ENCODE measurements at regions not wholly inside any gene's neighbourhood (a gene's known extent, or its start where the extent isn't known, plus 50 kb on each side); places are given as distances from the start of the nearest gene placed in this dataset.

DNA sequence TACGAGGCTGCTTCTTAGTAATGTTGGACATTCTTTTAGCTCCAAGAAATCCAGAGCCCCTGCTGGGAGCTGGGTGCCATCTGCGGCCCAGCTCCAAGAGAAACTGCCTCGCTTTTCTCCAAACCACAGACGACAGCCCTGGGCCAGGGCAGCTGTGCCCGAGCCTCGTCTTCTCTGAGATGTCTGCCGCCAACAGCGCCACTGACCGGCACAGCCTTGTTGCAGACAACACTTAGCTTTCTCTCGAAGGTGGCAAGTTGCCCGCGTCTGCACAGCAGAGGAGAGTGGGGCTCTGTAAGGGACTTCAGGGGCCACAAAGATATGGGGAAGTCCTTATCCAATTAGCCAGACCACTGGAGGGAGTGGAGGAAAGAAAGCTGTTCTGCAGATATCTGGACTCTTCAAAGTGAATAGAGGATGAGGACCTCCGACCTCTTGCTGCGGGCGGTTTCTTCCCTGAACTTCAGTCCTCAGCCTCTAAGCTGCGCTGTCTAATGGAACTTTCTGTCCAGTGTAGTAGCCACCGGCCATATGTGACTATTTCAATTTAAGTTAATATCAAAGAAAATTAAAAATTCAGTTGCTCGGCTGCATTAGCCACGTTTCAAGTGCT is 63.9 kb upstream of the DISP3 start:
- ChIA-PET CTCF (no interaction called here), POLR2A (no interaction called here)
- H3K27me3 ChIP-seq (replicated peaks in 2 of 5; ENCODE audit: control insufficient read depth in 4 of 5, insufficient read depth in 5 of 5, low read length in 4 of 5): peaks cover 0 to 28% (median 12%) of the 10 kb centered on the region in 5 experiments
- 82% methylated on average over 15 of the region's 19 CpGs for WGBS (ENCODE audit: insufficient coverage)
- H3K9me3 ChIP-seq (ENCODE audit: control extremely low read depth in 1 of 5, control insufficient read depth in 4 of 5, insufficient read depth in 2 of 5, low read depth in 1 of 5, low read length in 4 of 5): peaks cover 0 to 3% (median 0%) of the 10 kb centered on the region in 5 experiments
- no peak overlapping the region for H3K27ac ChIP-seq (ENCODE audit: insufficient read depth in 1 of 2, low read depth in 1 of 2, low read length in 2 of 2, poor library complexity in 1 of 2, severe bottlenecking in 2 of 2)
- H3K36me3 ChIP-seq (ENCODE audit: control insufficient read depth in 4 of 4, insufficient read depth in 4 of 4, low read length in 3 of 4): no peaks in the 10 kb centered on the region
- H3K4me3 ChIP-seq (ENCODE audit: control insufficient read depth in 1 of 7, extremely low read depth in 1 of 7, insufficient read depth in 4 of 7, low read depth in 2 of 7, low read length in 6 of 7): no peak overlapping the region
- DNase-seq: peak in 1 of 3 donors; percentile 10
- H3K4me1 ChIP-seq (ENCODE audit: control extremely low read depth in 1 of 4, control insufficient read depth in 4 of 4, insufficient read depth in 4 of 4, low read length in 3 of 4): no peaks in the 10 kb centered on the region

- Histone ChIP-seq H3K9me3 (ENCODE audit: control extremely low read depth in 1 of 5, control insufficient read depth in 4 of 5, insufficient read depth in 2 of 5, low read depth in 1 of 5, low read length in 4 of 5) (no peaks in the 10 kb centered on the region), H3K27me3 (replicated peaks in 2 of 5; ENCODE audit: control insufficient read depth in 4 of 5, insufficient read depth in 5 of 5, low read length in 4 of 5) (peaks cover 0 to 28% (median 13%) of the 10 kb centered on the region in 5 experiments), H3K27ac (ENCODE audit: insufficient read depth in 1 of 2, low read depth in 1 of 2, low read length in 2 of 2, poor library complexity in 1 of 2, severe bottlenecking in 2 of 2) (no peak overlapping the region), H3K4me1 (ENCODE audit: control extremely low read depth in 1 of 4, control insufficient read depth in 4 of 4, insufficient read depth in 4 of 4, low read length in 3 of 4) (no peaks in the 10 kb centered on the region), H3K36me3 (ENCODE audit: control insufficient read depth in 4 of 4, insufficient read depth in 4 of 4, low read length in 3 of 4) (no peaks in the 10 kb centered on the region), H3K4me3 (ENCODE audit: control insufficient read depth in 1 of 7, extremely low read depth in 1 of 7, insufficient read depth in 4 of 7, low read depth in 2 of 7, low read length in 6 of 7) (no peak overlapping the region)
- CTCF ChIA-PET: no interaction called here
- POLR2A ChIA-PET: interaction anchor here (0.7 kb wide), 1 partner anchor 1239 kb away, joined by 3 read pairs; no protein-coding TSS in a partner anchor
- DNase-seq: no peak
- 78% methylated on average over 3 of the region's 4 CpGs for WGBS (ENCODE audit: insufficient coverage)
Observed at GRCh38 chr1:11417162-11417561, 61.8 kb upstream of the DISP3 start.

GRCh38 chr1:11418056-11418455 is 60.9 kb upstream of the DISP3 start:
- Histone ChIP-seq H3K9me3 (ENCODE audit: control extremely low read depth in 1 of 5, control insufficient read depth in 4 of 5, insufficient read depth in 2 of 5, low read depth in 1 of 5, low read length in 4 of 5) (no peaks in the 10 kb centered on the region), H3K36me3 (ENCODE audit: control insufficient read depth in 4 of 4, insufficient read depth in 4 of 4, low read length in 3 of 4) (no peaks in the 10 kb centered on the region), H3K4me1 (ENCODE audit: control extremely low read depth in 1 of 4, control insufficient read depth in 4 of 4, insufficient read depth in 4 of 4, low read length in 3 of 4) (no peaks in the 10 kb centered on the region), H3K27ac (ENCODE audit: insufficient read depth in 1 of 2, low read depth in 1 of 2, low read length in 2 of 2, poor library complexity in 1 of 2, severe bottlenecking in 2 of 2) (no peak overlapping the region), H3K4me3 (ENCODE audit: control insufficient read depth in 1 of 7, extremely low read depth in 1 of 7, insufficient read depth in 4 of 7, low read depth in 2 of 7, low read length in 6 of 7) (no peak overlapping the region), H3K27me3 (replicated peaks in 2 of 5; ENCODE audit: control insufficient read depth in 4 of 5, insufficient read depth in 5 of 5, low read length in 4 of 5) (peaks cover 0 to 27% (median 14%) of the 10 kb centered on the region in 5 experiments)
- POLR2A ChIA-PET: no interaction called here
- no peak for DNase-seq
- CTCF ChIA-PET: no interaction called here
- WGBS (ENCODE audit: insufficient coverage): 100% methylated on average over 2 of the region's 4 CpGs

GRCh38 chr1:11421443-11421842 is 57.5 kb upstream of the DISP3 start:
- Histone ChIP-seq H3K36me3 (ENCODE audit: control insufficient read depth in 4 of 4, insufficient read depth in 4 of 4, low read length in 3 of 4) (no peaks in the 10 kb centered on the region), H3K27ac (ENCODE audit: insufficient read depth in 1 of 2, low read depth in 1 of 2, low read length in 2 of 2, poor library complexity in 1 of 2, severe bottlenecking in 2 of 2) (no peak overlapping the region), H3K4me1 (ENCODE audit: control extremely low read depth in 1 of 4, control insufficient read depth in 4 of 4, insufficient read depth in 4 of 4, low read length in 3 of 4) (no peaks in the 10 kb centered on the region), H3K9me3 (ENCODE audit: control extremely low read depth in 1 of 5, control insufficient read depth in 4 of 5, insufficient read depth in 2 of 5, low read depth in 1 of 5, low read length in 4 of 5) (no peaks in the 10 kb centered on the region), H3K27me3 (replicated peaks in 2 of 5; ENCODE audit: control insufficient read depth in 4 of 5, insufficient read depth in 5 of 5, low read length in 4 of 5) (peaks cover 0 to 4% (median 2%) of the 10 kb centered on the region in 5 experiments), H3K4me3 (ENCODE audit: control insufficient read depth in 1 of 7, extremely low read depth in 1 of 7, insufficient read depth in 4 of 7, low read depth in 2 of 7, low read length in 6 of 7) (no peak overlapping the region)
- 94% methylated on average over 8 of the region's 8 CpGs for WGBS (ENCODE audit: insufficient coverage)
- DNase-seq: no peak
- POLR2A ChIA-PET: no interaction called here
- CTCF ChIA-PET: no interaction called here

DNA sequence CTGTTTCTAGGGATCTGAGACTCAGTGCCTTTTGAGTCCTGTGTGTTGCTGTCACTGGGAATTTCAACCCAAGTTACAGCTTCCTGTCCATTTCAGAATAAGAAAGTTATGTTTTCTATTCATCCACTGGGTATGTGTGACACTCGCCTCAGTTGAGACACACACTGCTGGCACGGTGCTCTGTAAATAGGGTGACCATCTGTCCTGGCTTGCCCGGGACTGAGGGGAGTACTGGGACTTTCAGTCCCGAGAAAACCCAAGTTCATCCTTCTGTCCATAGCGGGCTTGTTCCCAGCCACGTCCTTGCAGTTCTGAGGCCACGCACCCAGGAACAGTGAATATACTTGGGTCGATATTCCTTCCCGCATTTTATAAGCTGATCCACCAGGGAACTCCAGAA is 56.3 kb upstream of the DISP3 start:
- WGBS (ENCODE audit: insufficient coverage): 84% methylated on average over 9 of the region's 9 CpGs
- ChIA-PET POLR2A (no interaction called here), CTCF (no interaction called here)
- Histone ChIP-seq H3K36me3 (ENCODE audit: control insufficient read depth in 4 of 4, insufficient read depth in 4 of 4, low read length in 3 of 4) (no peaks in the 10 kb centered on the region), H3K4me1 (ENCODE audit: control extremely low read depth in 1 of 4, control insufficient read depth in 4 of 4, insufficient read depth in 4 of 4, low read length in 3 of 4) (no peaks in the 10 kb centered on the region), H3K4me3 (ENCODE audit: control insufficient read depth in 1 of 7, extremely low read depth in 1 of 7, insufficient read depth in 4 of 7, low read depth in 2 of 7, low read length in 6 of 7) (no peak overlapping the region), H3K9me3 (ENCODE audit: control extremely low read depth in 1 of 5, control insufficient read depth in 4 of 5, insufficient read depth in 2 of 5, low read depth in 1 of 5, low read length in 4 of 5) (no peaks in the 10 kb centered on the region), H3K27me3 (replicated peaks in 2 of 5; ENCODE audit: control insufficient read depth in 4 of 5, insufficient read depth in 5 of 5, low read length in 4 of 5) (peaks cover 0 to 4% (median 0%) of the 10 kb centered on the region in 5 experiments), H3K27ac (ENCODE audit: insufficient read depth in 1 of 2, low read depth in 1 of 2, low read length in 2 of 2, poor library complexity in 1 of 2, severe bottlenecking in 2 of 2) (no peak overlapping the region)
- DNase-seq: no peak

DNA sequence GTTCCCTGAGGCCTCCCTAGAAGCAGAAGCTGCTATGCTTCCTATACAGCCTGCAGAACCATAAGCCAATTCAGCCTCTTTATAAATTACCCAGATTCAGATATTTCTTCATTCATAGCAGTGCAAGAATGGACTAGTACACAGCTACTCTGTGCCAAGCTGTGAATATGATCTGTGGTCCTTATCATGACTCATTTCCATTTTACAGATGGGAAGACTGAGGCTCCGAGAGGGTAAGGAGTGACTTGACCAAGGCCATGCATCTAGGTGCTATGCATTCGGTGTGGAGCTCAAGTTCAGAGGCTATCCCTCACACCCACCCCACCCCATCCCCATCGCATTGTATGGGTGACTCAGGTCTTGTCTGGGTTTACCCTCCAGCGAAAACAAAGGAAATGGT is 52.3 kb upstream of the DISP3 start:
- DNase-seq: no peak
- POLR2A ChIA-PET: no interaction called here
- Histone ChIP-seq H3K36me3 (ENCODE audit: control insufficient read depth in 4 of 4, insufficient read depth in 4 of 4, low read length in 3 of 4) (no peaks in the 10 kb centered on the region), H3K9me3 (ENCODE audit: control extremely low read depth in 1 of 5, control insufficient read depth in 4 of 5, insufficient read depth in 2 of 5, low read depth in 1 of 5, low read length in 4 of 5) (no peaks in the 10 kb centered on the region), H3K27ac (ENCODE audit: insufficient read depth in 1 of 2, low read depth in 1 of 2, low read length in 2 of 2, poor library complexity in 1 of 2, severe bottlenecking in 2 of 2) (no peak overlapping the region), H3K4me1 (ENCODE audit: control extremely low read depth in 1 of 4, control insufficient read depth in 4 of 4, insufficient read depth in 4 of 4, low read length in 3 of 4) (no peaks in the 10 kb centered on the region), H3K4me3 (ENCODE audit: control insufficient read depth in 1 of 7, extremely low read depth in 1 of 7, insufficient read depth in 4 of 7, low read depth in 2 of 7, low read length in 6 of 7) (no peak overlapping the region), H3K27me3 (replicated peaks in 2 of 5; ENCODE audit: control insufficient read depth in 4 of 5, insufficient read depth in 5 of 5, low read length in 4 of 5) (peaks cover 0 to 4% (median 0%) of the 10 kb centered on the region in 5 experiments)
- CTCF ChIA-PET: no interaction called here
- WGBS (ENCODE audit: insufficient coverage): 100% methylated on average over 2 of the region's 4 CpGs

DNA sequence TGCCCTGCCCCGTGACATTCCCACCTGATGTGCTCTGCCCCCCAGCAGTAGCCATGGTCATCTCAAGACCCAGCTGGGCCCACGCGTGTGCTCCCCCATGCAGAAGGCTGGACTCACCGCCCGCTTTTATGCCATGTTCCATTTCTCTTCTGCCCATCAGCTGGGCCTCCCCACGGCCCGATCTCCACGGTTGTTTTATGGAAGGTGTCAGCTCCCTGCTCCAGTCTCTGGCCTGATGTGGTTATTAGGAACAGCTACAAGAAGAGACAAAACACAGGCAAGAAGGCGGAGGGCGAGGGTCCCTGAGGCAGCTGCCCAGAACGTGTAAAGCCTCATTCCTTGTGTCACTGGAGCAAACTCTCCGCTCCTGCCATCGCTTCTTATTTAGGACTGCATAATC is 50.2 kb upstream of the DISP3 start:
- 93% methylated on average over 12 of the region's 13 CpGs for WGBS (ENCODE audit: insufficient coverage)
- CTCF ChIA-PET: no interaction called here
- Histone ChIP-seq H3K4me1 (ENCODE audit: control extremely low read depth in 1 of 4, control insufficient read depth in 4 of 4, insufficient read depth in 4 of 4, low read length in 3 of 4) (no peaks in the 10 kb centered on the region), H3K4me3 (ENCODE audit: control insufficient read depth in 1 of 7, extremely low read depth in 1 of 7, insufficient read depth in 4 of 7, low read depth in 2 of 7, low read length in 6 of 7) (no peak overlapping the region), H3K9me3 (ENCODE audit: control extremely low read depth in 1 of 5, control insufficient read depth in 4 of 5, insufficient read depth in 2 of 5, low read depth in 1 of 5, low read length in 4 of 5) (no peaks in the 10 kb centered on the region), H3K27me3 (replicated peaks in 2 of 5; ENCODE audit: control insufficient read depth in 4 of 5, insufficient read depth in 5 of 5, low read length in 4 of 5) (peaks cover 0 to 2% (median 0%) of the 10 kb centered on the region in 5 experiments), H3K27ac (ENCODE audit: insufficient read depth in 1 of 2, low read depth in 1 of 2, low read length in 2 of 2, poor library complexity in 1 of 2, severe bottlenecking in 2 of 2) (no peak overlapping the region), H3K36me3 (ENCODE audit: control insufficient read depth in 4 of 4, insufficient read depth in 4 of 4, low read length in 3 of 4) (no peaks in the 10 kb centered on the region)
- DNase-seq: no peak
- POLR2A ChIA-PET: no interaction called here

Data from common myeloid progenitor, CD34-positive (primary cell).